ENCODE measurements at regions not wholly inside any gene's neighbourhood (a gene's known extent, or its start where the extent isn't known, plus 50 kb on each side); places are given as distances from the start of the nearest gene placed in this dataset.

DNA sequence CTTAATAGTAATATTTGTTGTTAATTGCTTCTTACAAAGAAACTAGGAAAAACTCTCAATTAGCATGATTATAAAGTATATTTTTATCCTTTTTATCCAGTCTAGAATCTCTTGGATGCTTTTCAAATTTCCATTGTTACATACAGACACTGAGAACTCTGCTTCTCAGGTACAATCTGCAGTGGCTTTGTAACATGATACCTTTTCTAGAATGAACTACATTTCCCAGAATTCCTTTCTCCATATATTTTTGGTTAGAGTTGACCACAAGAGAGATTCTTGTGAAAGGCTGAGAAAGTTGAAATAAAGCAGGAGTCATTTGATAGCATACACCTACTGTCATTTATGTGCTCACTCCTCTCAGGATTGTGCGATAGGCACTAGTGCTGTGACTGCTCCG is 148.6 kb downstream of the SLITRK6 start:
- DNase-seq (ENCODE audit: low read depth) = no peak
- no peak overlapping the region for H3K4me3 ChIP-seq (ENCODE audit: low read depth, low read length)
- TF ChIP-seq, protein P1, sequence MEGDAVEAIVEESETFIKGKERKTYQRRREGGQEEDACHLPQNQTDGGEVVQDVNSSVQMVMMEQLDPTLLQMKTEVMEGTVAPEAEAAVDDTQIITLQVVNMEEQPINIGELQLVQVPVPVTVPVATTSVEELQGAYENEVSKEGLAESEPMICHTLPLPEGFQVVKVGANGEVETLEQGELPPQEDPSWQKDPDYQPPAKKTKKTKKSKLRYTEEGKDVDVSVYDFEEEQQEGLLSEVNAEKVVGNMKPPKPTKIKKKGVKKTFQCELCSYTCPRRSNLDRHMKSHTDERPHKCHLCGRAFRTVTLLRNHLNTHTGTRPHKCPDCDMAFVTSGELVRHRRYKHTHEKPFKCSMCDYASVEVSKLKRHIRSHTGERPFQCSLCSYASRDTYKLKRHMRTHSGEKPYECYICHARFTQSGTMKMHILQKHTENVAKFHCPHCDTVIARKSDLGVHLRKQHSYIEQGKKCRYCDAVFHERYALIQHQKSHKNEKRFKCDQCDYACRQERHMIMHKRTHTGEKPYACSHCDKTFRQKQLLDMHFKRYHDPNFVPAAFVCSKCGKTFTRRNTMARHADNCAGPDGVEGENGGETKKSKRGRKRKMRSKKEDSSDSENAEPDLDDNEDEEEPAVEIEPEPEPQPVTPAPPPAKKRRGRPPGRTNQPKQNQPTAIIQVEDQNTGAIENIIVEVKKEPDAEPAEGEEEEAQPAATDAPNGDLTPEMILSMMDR (IDR thresholded peaks at IDR 0.05; ENCODE audit: insufficient read depth, low read length) = no peak

DNA sequence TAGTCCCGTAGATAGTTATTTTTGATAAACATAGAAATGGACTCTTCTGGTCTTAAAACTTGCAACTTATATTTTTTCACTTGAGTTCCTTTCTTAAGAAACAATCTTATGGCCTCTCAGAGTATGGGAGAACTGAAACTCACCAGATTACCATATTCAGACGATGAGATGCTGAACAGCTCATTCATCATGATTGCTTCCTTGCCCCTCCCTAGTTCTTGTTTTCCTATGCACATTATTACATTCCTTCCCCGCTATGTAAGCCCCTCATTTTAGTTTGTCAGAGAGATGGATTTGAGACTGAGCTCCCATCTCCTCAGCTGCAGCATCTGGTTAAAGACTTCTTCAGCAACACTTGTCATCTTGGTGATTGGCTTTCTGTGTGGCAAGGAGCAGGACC is 158.5 kb downstream of the SLITRK6 start:
- H3K4me3 ChIP-seq (ENCODE audit: low read depth, low read length) = no peak overlapping the region
- TF ChIP-seq, protein P1 (IDR thresholded peaks at IDR 0.05; ENCODE audit: insufficient read depth, low read length) = no peak
- no peak for DNase-seq (ENCODE audit: low read depth)

- TF ChIP-seq, protein P1 (IDR thresholded peaks at IDR 0.05; ENCODE audit: insufficient read depth, low read length) = no peak
Measured at GRCh38 chr13:85638815-85639393, 160.3 kb downstream of the SLITRK6 start.

GRCh38 chr13:85638265-85638664 is 161.0 kb downstream of the SLITRK6 start:
- DNase-seq (ENCODE audit: low read depth) = no peak
- TF ChIP-seq, protein P1 (IDR thresholded peaks at IDR 0.05; ENCODE audit: insufficient read depth, low read length) = no peak

More at GRCh38 chr13:85638815-85639393, 160.3 kb downstream of the SLITRK6 start:
- no peak for DNase-seq (ENCODE audit: low read depth)
- H3K4me3 ChIP-seq (ENCODE audit: low read depth, low read length) = no peak overlapping the region

DNA sequence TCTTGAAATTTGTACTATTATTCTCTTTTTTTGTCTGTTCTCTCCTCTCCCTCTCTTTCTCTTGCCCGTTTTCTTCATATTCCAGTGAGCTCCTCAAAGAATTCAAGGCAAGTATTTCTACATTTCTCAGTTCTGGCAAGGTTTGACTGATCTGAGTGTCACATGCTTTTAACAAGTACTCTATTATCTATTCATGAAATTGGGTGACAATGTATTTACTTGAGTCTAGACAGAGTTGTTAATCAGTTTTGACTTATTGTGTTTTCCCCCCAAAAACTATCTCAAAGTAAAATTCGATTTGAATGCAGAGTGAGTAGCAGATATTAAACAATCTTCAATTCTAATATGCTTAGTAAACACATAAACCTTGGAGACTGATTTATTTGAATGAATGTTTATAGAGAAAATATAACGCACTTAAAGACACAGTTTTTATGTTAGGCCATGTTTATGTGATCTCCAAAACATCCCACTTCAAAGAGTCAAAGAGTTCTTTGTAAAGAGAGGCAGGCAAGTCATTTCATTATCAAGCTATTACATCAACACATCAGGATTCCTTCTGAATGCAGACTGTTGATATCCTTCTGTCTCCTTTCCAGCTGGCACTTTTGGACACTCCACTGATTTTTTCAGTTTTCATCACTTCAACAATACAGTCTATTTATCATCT is 166.6 kb downstream of the SLITRK6 start:
- no peak for DNase-seq (ENCODE audit: low read depth)
- TF ChIP-seq, protein P1 (IDR thresholded peaks at IDR 0.05; ENCODE audit: insufficient read depth, low read length) = no peak
- H3K4me3 ChIP-seq (ENCODE audit: low read depth, low read length) = no peak overlapping the region

More at GRCh38 chr13:85638265-85638664, 161.0 kb downstream of the SLITRK6 start:
- H3K4me3 ChIP-seq (ENCODE audit: low read depth, low read length) = no peak overlapping the region

DNA sequence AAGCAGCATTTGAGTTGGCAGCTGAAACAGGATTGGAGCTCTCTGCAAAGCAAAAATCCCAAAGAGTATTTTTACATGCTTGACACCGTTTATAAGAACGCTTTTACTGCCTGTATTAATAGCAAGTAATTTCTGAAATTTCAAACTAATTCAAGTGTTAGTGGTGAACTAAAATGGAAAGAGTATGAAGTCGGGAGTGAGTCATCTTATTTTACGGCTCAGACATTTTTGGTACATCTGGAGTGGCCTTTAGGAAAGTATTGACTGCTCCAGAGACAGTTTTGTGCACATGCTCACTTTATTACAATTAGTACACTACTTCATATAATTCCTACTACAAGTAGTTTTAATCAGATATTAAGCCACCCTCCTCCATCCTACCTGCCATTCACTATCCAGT is 167.4 kb downstream of the SLITRK6 start:
- TF ChIP-seq, protein P1 (IDR thresholded peaks at IDR 0.05; ENCODE audit: insufficient read depth, low read length) = no peak
- DNase-seq (ENCODE audit: low read depth) = no peak
- H3K4me3 ChIP-seq (ENCODE audit: low read depth, low read length) = no peak overlapping the region

Data from fibroblast of the aortic adventitia (primary cell).